Heart right ventricle (tissue), 16 donors: ENCODE measurements at regions not wholly inside any gene's neighbourhood (a gene's known extent, or its start where the extent isn't known, plus 50 kb on each side); places are given as distances from the start of the nearest gene placed in this dataset.

Experiments used
- ATAC-seq, 8 donors: fragments of 200-7000 bp; cut with Tn5 transposase; one replicate each; pipeline ENCODE4 v1.9.1; 2020; ENCODE audit warnings: mild to moderate bottlenecking in 8 of 8, moderate library complexity in 8 of 8, moderate number of reproducible peaks in 1 of 8
- DNase-seq, 2 donors: peaks; one replicate each; pipeline ENCODE4 v3.0.0-alpha.2; 2020
- H3K27ac ChIP-seq, 10 donors: fragments of 200-600 bp; sonication (generic) in 2 of 10; one replicate each; pipeline versions ENCODE4 v1.5.0 to v1.8.0; 2020 to 2022; ENCODE audit warnings: mild to moderate bottlenecking in 3 of 10
- H3K27me3 ChIP-seq, 7 donors: fragments of 200-600 bp; one replicate each; pipeline ENCODE4 v1.8.0; 2021 to 2022; ENCODE audit warnings: mild to moderate bottlenecking in 2 of 7
- H3K36me3 ChIP-seq, 9 donors: fragments of 200-600 bp; sonication (generic) in 1 of 9; one replicate each; pipeline versions ENCODE4 v1.5.0 to v1.8.0; 2020 to 2022; ENCODE audit warnings: mild to moderate bottlenecking in 2 of 9
- H3K4me1 ChIP-seq, 9 donors: fragments of 200-600 bp; sonication (generic) in 1 of 9; one replicate each; pipeline versions ENCODE4 v1.5.0 to v1.8.0; 2020 to 2022; ENCODE audit warnings: mild to moderate bottlenecking in 4 of 9
- H3K4me3 ChIP-seq, 10 donors: fragments of 200-600 bp; sonication (generic) in 2 of 10; one replicate each; pipeline versions ENCODE4 v1.5.0 to v1.8.0; 2020 to 2022; ENCODE audit warnings: mild to moderate bottlenecking in 7 of 10, moderate library complexity in 2 of 10
- H3K9me3 ChIP-seq, 11 donors: fragments of 200-600 bp in 10 of 11; sonication (generic) in 2 of 11; one replicate each; pipeline versions ENCODE4 v1.5.0 to v1.8.0; 2013 to 2022; ENCODE audit warnings: mild to moderate bottlenecking in 2 of 11, control low read depth in 1 of 11, moderate library complexity in 1 of 11
- CTCF ChIP-seq, 9 donors: fragments of 200-600 bp; sonication (generic) in 2 of 9; IDR thresholded peaks; one replicate each; pipeline versions ENCODE4 v1.5.0 to v1.8.0; 2021 to 2022; ENCODE audit warnings: antibody characterized with exemption in 9 of 9, mild to moderate bottlenecking in 5 of 9, moderate library complexity in 1 of 9
- WGBS, 2 donors: extraction: QIAGEN DNeasy Blood & Tissue Kit; methylation state at CpG; one replicate each; pipeline ENCODE4 v1.1.7; 2013; ENCODE audit warnings: inconsistent platforms in 1 of 2; 5-methylcytosine and 5-hydroxymethylcytosine counted together
- intact Hi-C, 10 donors: fragments of 100-400 bp; cut with DNase I; formaldehyde crosslinking; loops; one replicate each; pipeline versions ENCODE4 v1.11.1 to v1.14.2; 2022
- donor health status: Arrhythmogenic right ventricular cardiomyopathy.
- donor health status: ischemic (EF 13 %, LVEDD 7.1; RV severe dilation, severe dysfunction).
- donor health status: healthy with polysubstance abuse.
- donor health status: DM: no; HTN: yes; CAD: no.
- donor health status: DM: no; HTN: no; CAD: no.
- donor health status: ischemic (EF 25% LVEDD 6.9; RV normal size, moderate dysfunction).
- donor health status: ischemic (EF 25% LVEDD 5.7; RV mildly dilated, moderate dysfunction).
- donor health status: healthy.
- donor health status: DM: yes; HTN: yes; CAD: no.
- donor health status: Ischemic cardiomyopathy.
- donor health status: ischemic (EF 35%, LVEDD 5.7; RV mildly dilated, moderate dysfunction).
- donor health status: nonischemic (EF 11% LVEDD 7.7; RV severe dilation, severe dysfunction).
- donor health status: DM: yes; HTN: yes; CAD: no.
- donor health status: PGD.
- donor health status: ischemic (EF 29% LVEDD 5.4; RV normal size, mild dysfunction).
- donor health status: nonischemic (EF 23%, LVEDD 6.1; RV moderate dilation, normal function).

GRCh38 chrX:104411800-104412199 lies 154.2 kb upstream of the IL1RAPL2 start:
- no peak overlapping the region for H3K4me3 ChIP-seq
- H3K27ac ChIP-seq: no peak overlapping the region
- 77 to 83% methylated on average over 3 of the region's 3 CpGs for WGBS, 2 donors
- TF ChIP-seq CTCF (IDR thresholded peaks at IDR 0.05): no peak
- peak in 1 of 8 donors; percentile 17 for ATAC-seq
- H3K36me3 ChIP-seq: no peaks in the 10 kb centered on the region
- no peaks in the 10 kb centered on the region for H3K4me1 ChIP-seq
- peaks cover 0 to 17% (median 0%) of the 10 kb centered on the region in 7 donors for H3K27me3 ChIP-seq
- H3K9me3 ChIP-seq: peaks cover 0 to 20% (median 0%) of the 10 kb centered on the region in 11 donors
- DNase-seq: no peak
- intact Hi-C loops: no loop called here

GRCh38 chrX:104400387-104400786 lies 145.7 kb upstream of the ESX1 start:
- H3K4me1 ChIP-seq: no peaks in the 10 kb centered on the region
- 91 to 95% methylated on average over 1 of the region's 1 CpG for WGBS, 2 donors
- TF ChIP-seq CTCF (IDR thresholded peaks at IDR 0.05): no peak

GRCh38 chrX:104392350-104392749 lies 137.6 kb upstream of the ESX1 start:
- DNase-seq: no peak
- H3K27me3 ChIP-seq: peaks cover 0 to 37% (median 0%) of the 10 kb centered on the region in 7 donors

More at GRCh38 chrX:104400387-104400786, 145.7 kb upstream of the ESX1 start:
- ATAC-seq (no peak), DNase-seq (no peak)
- intact Hi-C loops: no loop called here
- H3K4me3 ChIP-seq: no peak overlapping the region
- no peak overlapping the region for H3K27ac ChIP-seq
- no peaks in the 10 kb centered on the region for H3K36me3 ChIP-seq
- peaks cover 0 to 7% (median 0%) of the 10 kb centered on the region in 7 donors for H3K27me3 ChIP-seq
- peaks cover 0 to 9% (median 0%) of the 10 kb centered on the region in 11 donors for H3K9me3 ChIP-seq

GRCh38 chrX:104391906-104392305 lies 137.2 kb upstream of the ESX1 start:
- intact Hi-C loops: no loop called here
- 66 to 78% methylated on average over 4 of the region's 4 CpGs for WGBS, 2 donors
- H3K4me1 ChIP-seq: no peaks in the 10 kb centered on the region
- H3K9me3 ChIP-seq: no peaks in the 10 kb centered on the region
- DNase-seq (no peak), ATAC-seq (no peak)
- TF ChIP-seq CTCF (IDR thresholded peaks at IDR 0.05): no peak
- no peaks in the 10 kb centered on the region for H3K36me3 ChIP-seq
- H3K27me3 ChIP-seq: peaks cover 0 to 37% (median 0%) of the 10 kb centered on the region in 7 donors
- no peak overlapping the region for H3K4me3 ChIP-seq
- no peak overlapping the region for H3K27ac ChIP-seq

More at GRCh38 chrX:104392350-104392749, 137.6 kb upstream of the ESX1 start:
- Histone ChIP-seq H3K9me3 (no peaks in the 10 kb centered on the region), H3K36me3 (no peaks in the 10 kb centered on the region), H3K27ac (no peak overlapping the region), H3K4me1 (no peaks in the 10 kb centered on the region), H3K4me3 (no peak overlapping the region)
- intact Hi-C loops: no loop called here
- ATAC-seq: no peak
- no peak for TF ChIP-seq CTCF (IDR thresholded peaks at IDR 0.05)
- WGBS, 2 donors: 74 to 87% methylated on average over 4 of the region's 4 CpGs
